H9 (cell line): ENCODE measurements at regions not wholly inside any gene's neighbourhood (a gene's known extent, or its start where the extent isn't known, plus 50 kb on each side); places are given as distances from the start of the nearest gene placed in this dataset.

Source experiments
- DNase-seq: peaks from one replicate; pipeline ENCODE4 v3.0.0-alpha.2; 2017
- H2AFZ ChIP-seq: one replicate; pipeline ENCODE4 v1.6.1; 2013; ENCODE audit warnings: mild to moderate bottlenecking, low read length, control low read depth, moderate library complexity
- H2AK5ac ChIP-seq: 2 replicates; pipeline ENCODE4 v1.6.1; 2013; ENCODE audit warnings: low read length, control low read depth, mixed read lengths; ENCODE audit not compliant: insufficient read length
- H2BK120ac ChIP-seq: one replicate; pipeline ENCODE4 v1.6.1; 2013; ENCODE audit warnings: low read depth, mild to moderate bottlenecking, low read length, control low read depth, inconsistent platforms; ENCODE audit not compliant: poor library complexity, severe bottlenecking
- H2BK12ac ChIP-seq: 2 replicates; pipeline ENCODE4 v1.6.1; 2013; ENCODE audit warnings: low read length, control low read depth, mixed read lengths, low read depth; ENCODE audit not compliant: insufficient read length
- H2BK15ac ChIP-seq: 2 replicates; pipeline ENCODE4 v1.6.1; 2013; ENCODE audit warnings: low read depth, low read length, control low read depth
- H2BK20ac ChIP-seq: one replicate; pipeline ENCODE4 v1.6.1; 2013; ENCODE audit warnings: low read depth, mild to moderate bottlenecking, low read length, control low read depth, inconsistent platforms; ENCODE audit not compliant: poor library complexity, severe bottlenecking
- H2BK5ac ChIP-seq: 2 replicates; pipeline ENCODE4 v1.6.1; 2013; ENCODE audit warnings: low read length, control low read depth, mixed read lengths; ENCODE audit not compliant: insufficient read length
- H3K14ac ChIP-seq: 2 replicates; pipeline ENCODE4 v1.6.1; 2013; ENCODE audit warnings: low read length, control low read depth; ENCODE audit not compliant: insufficient read depth
- H3K18ac ChIP-seq: 2 replicates; pipeline ENCODE4 v1.6.1; 2013; ENCODE audit warnings: low read depth, mild to moderate bottlenecking, mixed read lengths, low read length, control low read depth; ENCODE audit not compliant: insufficient read length
- H3K23ac ChIP-seq: 2 replicates; pipeline ENCODE4 v1.6.1; 2013; ENCODE audit warnings: low read length, control low read depth, mixed read lengths, low read depth; ENCODE audit not compliant: insufficient read length
- H3K23me2 ChIP-seq: 2 replicates; pipeline ENCODE4 v1.6.1; 2013; ENCODE audit warnings: low read depth, mild to moderate bottlenecking, mixed read lengths, low read length, control low read depth; ENCODE audit not compliant: insufficient read length, poor library complexity, severe bottlenecking
- H3K27ac ChIP-seq: 2 replicates; pipeline ENCODE4 v1.5.1; 2013; ENCODE audit warnings: low read length, control low read depth, mixed read lengths, low read depth; ENCODE audit not compliant: insufficient read length
- H3K27me3 ChIP-seq: 2 replicates; pipeline ENCODE4 v1.6.1; 2013; ENCODE audit warnings: low read length, control low read depth, inconsistent platforms; ENCODE audit not compliant: insufficient read depth
- H3K4ac ChIP-seq: 2 replicates; pipeline ENCODE4 v1.6.1; 2013; ENCODE audit warnings: low read depth, mild to moderate bottlenecking, control low read depth, inconsistent platforms, low read length, moderate library complexity
- H3K4me1 ChIP-seq: 2 replicates; pipeline ENCODE4 v1.6.1; 2013; ENCODE audit warnings: low read length, control low read depth, inconsistent platforms; ENCODE audit not compliant: insufficient read depth
- H3K4me2 ChIP-seq: 2 replicates; pipeline ENCODE4 v1.6.1; 2013; ENCODE audit warnings: low read length, control low read depth, mixed read lengths; ENCODE audit not compliant: insufficient read length, insufficient read depth
- H3K56ac ChIP-seq: 2 replicates; pipeline ENCODE4 v1.6.1; 2013; ENCODE audit warnings: low read depth, mild to moderate bottlenecking, mixed read lengths, low read length, control low read depth; ENCODE audit not compliant: insufficient read length
- H3K79me1 ChIP-seq: 2 replicates; pipeline ENCODE4 v1.6.1; 2013; ENCODE audit warnings: low read depth, mild to moderate bottlenecking, moderate library complexity, low read length, control low read depth, inconsistent platforms; ENCODE audit not compliant: insufficient read depth, poor library complexity, severe bottlenecking
- H3K79me2 ChIP-seq: 2 replicates; pipeline ENCODE4 v1.6.1; 2013; ENCODE audit warnings: low read length, control low read depth, inconsistent platforms; ENCODE audit not compliant: insufficient read depth
- H3K9ac ChIP-seq: 2 replicates; pipeline ENCODE4 v1.6.1; 2013; ENCODE audit warnings: low read length, control low read depth, mixed read lengths; ENCODE audit not compliant: insufficient read length; ENCODE audit errors: extremely low read depth
- H3K9me3 ChIP-seq: one replicate; pipeline ENCODE4 v1.6.1; 2013; ENCODE audit warnings: low read depth, low read length, inconsistent platforms; ENCODE audit not compliant: control insufficient read depth
- H3T11ph ChIP-seq: one replicate; pipeline ENCODE4 v1.6.1; 2013; ENCODE audit warnings: mild to moderate bottlenecking, low read length, control low read depth, inconsistent platforms
- H4K20me1 ChIP-seq: one replicate; pipeline ENCODE4 v1.6.1; 2013; ENCODE audit not compliant: control insufficient read depth, insufficient read length, insufficient read depth
- H4K5ac ChIP-seq: 2 replicates; pipeline ENCODE4 v1.6.1; 2013; ENCODE audit warnings: low read depth, mild to moderate bottlenecking, mixed read lengths, low read length, control low read depth; ENCODE audit not compliant: insufficient read length
- H4K8ac ChIP-seq: replicated peaks from 2 replicates; pipeline ENCODE4 v1.6.1; 2013; ENCODE audit warnings: low read length, control low read depth, mixed read lengths, low read depth; ENCODE audit not compliant: insufficient read length
- H4K91ac ChIP-seq: 2 replicates; pipeline ENCODE4 v1.6.1; 2013; ENCODE audit warnings: low read depth, mild to moderate bottlenecking, moderate library complexity, mixed read lengths, low read length, control low read depth; ENCODE audit not compliant: insufficient read length
- H3K27ac Mint-ChIP-seq, 3 experiments: 2 replicates in 2 of 3; 3 replicates in 1 of 3; pipeline ENCODE4 v1.8.0; 2020 to 2021; ENCODE audit warnings: mixed read lengths in 3 of 3, mild to moderate bottlenecking in 1 of 3, moderate library complexity in 1 of 3
- H3K27me3 Mint-ChIP-seq: 2 replicates; pipeline ENCODE4 v1.8.0; 2021; ENCODE audit warnings: low read depth, mild to moderate bottlenecking, moderate library complexity, mixed read lengths
- H3K36me3 Mint-ChIP-seq, 3 experiments: 2 replicates in 2 of 3; 3 replicates in 1 of 3; pipeline ENCODE4 v1.8.0; 2020 to 2021; ENCODE audit warnings: low read depth in 3 of 3, mixed read lengths in 3 of 3; ENCODE audit not compliant: insufficient read depth in 1 of 3
- H3K4me1 Mint-ChIP-seq, 2 experiments: 2 replicates each; pipeline ENCODE4 v1.8.0; 2020; ENCODE audit warnings: mixed read lengths in 2 of 2
- H3K4me3 Mint-ChIP-seq, 2 experiments: 2 replicates in 1 of 2; 3 replicates in 1 of 2; pipeline ENCODE4 v1.8.0; 2020 to 2021; ENCODE audit warnings: mild to moderate bottlenecking in 2 of 2, mixed read lengths in 2 of 2, moderate library complexity in 1 of 2
- H3K9me3 Mint-ChIP-seq, 2 experiments: 2 replicates in 1 of 2; 3 replicates in 1 of 2; pipeline ENCODE4 v1.8.0; 2020; ENCODE audit warnings: mild to moderate bottlenecking in 2 of 2, mixed read lengths in 2 of 2, moderate library complexity in 1 of 2
- WGBS: extraction: QIAGEN DNeasy Blood & Tissue Kit; methylation state at CpG from one replicate; pipeline ENCODE4 v1.1.7; 2013; ENCODE audit warnings: missing lambda C conversion rate, low lambda C conversion rate, mixed read lengths; ENCODE audit not compliant: insufficient read length; ENCODE audit errors: extremely low coverage; 5-methylcytosine and 5-hydroxymethylcytosine counted together
- TF ChIP-seq, protein P1 (sequence below): fragments of 200-600 bp; sonication (generic); conservative IDR thresholded peaks from 3 replicates; pipeline ENCODE4 v1.8.0; 2021; ENCODE audit warnings: antibody characterized with exemption, mild to moderate bottlenecking

DNA sequence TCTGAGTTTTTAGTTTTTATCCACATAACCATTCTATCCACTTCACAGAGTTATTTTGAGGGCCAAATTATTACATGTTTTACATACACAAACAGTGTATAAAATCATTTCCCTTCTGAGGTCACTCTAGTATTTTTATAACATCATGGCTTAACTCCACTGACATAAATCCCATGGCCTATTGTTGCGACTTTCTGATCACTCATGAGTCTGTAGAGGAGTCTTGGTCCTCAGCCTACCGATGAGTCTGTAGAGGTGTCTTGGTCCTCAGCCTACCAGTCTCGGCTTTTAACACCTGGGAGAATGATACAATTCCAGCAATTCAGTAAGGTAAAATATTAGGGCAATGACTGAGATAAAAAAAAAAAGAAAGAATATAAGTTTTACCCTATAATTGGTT is 483.7 kb downstream of the USP25 start:
- Histone ChIP-seq H2BK120ac (no peak overlapping the region), H2AFZ (no peak overlapping the region), H3K4ac (no peak overlapping the region), H2BK15ac (no peak overlapping the region), H3K4me2 (no peak overlapping the region), H3K14ac (no peak overlapping the region), H3K4me1 (no peaks in the 10 kb centered on the region), H2AK5ac (no peak overlapping the region), H4K20me1 (no peaks in the 10 kb centered on the region), H3K9ac (no peak overlapping the region), H2BK20ac (no peak overlapping the region), H3K56ac (no peak overlapping the region), H3K27ac (no peak overlapping the region), H4K8ac (no peak overlapping the region), H3K27me3 (no peaks in the 10 kb centered on the region), H3K23ac (no peak overlapping the region), H3T11ph (no peak overlapping the region), H2BK12ac (no peak overlapping the region), H2BK5ac (no peak overlapping the region), H3K9me3 (no peaks in the 10 kb centered on the region), H3K79me1 (no peaks in the 10 kb centered on the region), H3K79me2 (no peaks in the 10 kb centered on the region), H3K18ac (no peak overlapping the region), H3K23me2 (no peaks in the 10 kb centered on the region), H4K91ac (no peak overlapping the region), H4K5ac (no peak overlapping the region)
- H3K36me3 Mint-ChIP-seq: no peaks in the 10 kb centered on the region
- no CpG with 5 or more reads among the region's 3 CpGs for WGBS
- H3K4me3 Mint-ChIP-seq: no peak overlapping the region
- DNase-seq: no peak
- no peaks in the 10 kb centered on the region for H3K9me3 Mint-ChIP-seq
- H3K27me3 Mint-ChIP-seq: peaks cover 1% of the 10 kb centered on the region; the same call in 1 of the 2 replicates
- no peaks in the 10 kb centered on the region for H3K4me1 Mint-ChIP-seq
- TF ChIP-seq, protein P1, sequence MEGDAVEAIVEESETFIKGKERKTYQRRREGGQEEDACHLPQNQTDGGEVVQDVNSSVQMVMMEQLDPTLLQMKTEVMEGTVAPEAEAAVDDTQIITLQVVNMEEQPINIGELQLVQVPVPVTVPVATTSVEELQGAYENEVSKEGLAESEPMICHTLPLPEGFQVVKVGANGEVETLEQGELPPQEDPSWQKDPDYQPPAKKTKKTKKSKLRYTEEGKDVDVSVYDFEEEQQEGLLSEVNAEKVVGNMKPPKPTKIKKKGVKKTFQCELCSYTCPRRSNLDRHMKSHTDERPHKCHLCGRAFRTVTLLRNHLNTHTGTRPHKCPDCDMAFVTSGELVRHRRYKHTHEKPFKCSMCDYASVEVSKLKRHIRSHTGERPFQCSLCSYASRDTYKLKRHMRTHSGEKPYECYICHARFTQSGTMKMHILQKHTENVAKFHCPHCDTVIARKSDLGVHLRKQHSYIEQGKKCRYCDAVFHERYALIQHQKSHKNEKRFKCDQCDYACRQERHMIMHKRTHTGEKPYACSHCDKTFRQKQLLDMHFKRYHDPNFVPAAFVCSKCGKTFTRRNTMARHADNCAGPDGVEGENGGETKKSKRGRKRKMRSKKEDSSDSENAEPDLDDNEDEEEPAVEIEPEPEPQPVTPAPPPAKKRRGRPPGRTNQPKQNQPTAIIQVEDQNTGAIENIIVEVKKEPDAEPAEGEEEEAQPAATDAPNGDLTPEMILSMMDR: no peak
- H3K27ac Mint-ChIP-seq: peak overlapping the region in 1 of 3 experiments; percentile 96; a peak in 2 of 7 replicates
